GM23248 (cell line): ENCODE measurements at regions not wholly inside any gene's neighbourhood (a gene's known extent, or its start where the extent isn't known, plus 50 kb on each side); places are given as distances from the start of the nearest gene placed in this dataset.

ENCODE experiments used
- EZH2 ChIP-seq: fragments of 200-600 bp; sonication (generic); IDR thresholded peaks from 2 replicates; pipeline ENCODE4 v1.6.1; 2018; ENCODE audit warnings: antibody characterized with exemption, mild to moderate bottlenecking; ENCODE audit not compliant: insufficient read depth, poor library complexity, severe bottlenecking
- EZH2phosphoT487 ChIP-seq: fragments of 200-600 bp; sonication (generic); IDR thresholded peaks from 2 replicates; pipeline ENCODE4 v1.6.1; 2018; ENCODE audit warnings: antibody characterized with exemption, moderate library complexity, mild to moderate bottlenecking, low read depth; ENCODE audit not compliant: insufficient read depth

- no peak for TF ChIP-seq EZH2
- no peak for TF ChIP-seq EZH2phosphoT487
These were observed 687.0 kb upstream of the NECTIN3 start for GRCh38 chr3:110384601-110385000.
